Hypothalamus (tissue), 51 donors: ENCODE measurements at regions not wholly inside any gene's neighbourhood (a gene's known extent, or its start where the extent isn't known, plus 50 kb on each side); places are given as distances from the start of the nearest gene placed in this dataset.
A peak's percentile ranks its signal among the peaks of the same experiment; 100 is the strongest.

ENCODE experiments used
- DNase-seq, 51 donors: peaks; one replicate each; lab custom pipeline; 2025; lab: John Stamatoyannopoulos, UW

DNA sequence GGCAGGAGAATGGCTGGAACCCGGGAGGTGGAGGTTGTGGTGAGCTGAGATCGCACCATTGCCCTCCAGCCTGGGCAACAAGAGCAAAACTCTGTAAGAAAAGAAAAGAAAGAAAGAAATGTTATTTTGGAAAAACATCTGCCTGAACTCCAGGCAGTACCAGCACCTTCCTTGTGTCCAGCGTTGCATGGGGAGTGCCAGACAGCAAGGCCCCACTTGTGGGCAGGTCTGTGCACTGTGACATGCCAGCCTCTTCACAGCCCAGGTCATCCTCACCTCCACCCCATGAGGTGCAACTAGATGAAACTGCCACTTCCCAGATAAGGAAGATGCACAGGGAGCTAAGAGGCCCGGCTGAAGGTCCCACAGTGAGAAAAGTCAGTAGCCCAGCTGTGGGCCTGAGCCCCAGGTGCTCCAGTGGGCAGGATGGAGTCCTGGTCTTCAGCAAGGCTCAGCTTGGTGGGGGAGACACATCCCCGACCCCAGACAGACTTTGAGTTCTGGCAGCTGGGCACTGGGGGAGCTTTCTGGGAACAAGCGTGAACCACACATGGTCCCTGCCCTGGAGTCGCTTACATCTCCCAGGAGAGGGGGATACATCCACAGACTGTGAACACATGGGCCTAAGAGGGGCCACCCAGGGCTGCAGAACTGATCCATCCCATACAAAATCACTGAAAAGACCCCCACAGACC is 146.9 kb upstream of the IER5L start:
- DNase-seq, result no peak

DNA sequence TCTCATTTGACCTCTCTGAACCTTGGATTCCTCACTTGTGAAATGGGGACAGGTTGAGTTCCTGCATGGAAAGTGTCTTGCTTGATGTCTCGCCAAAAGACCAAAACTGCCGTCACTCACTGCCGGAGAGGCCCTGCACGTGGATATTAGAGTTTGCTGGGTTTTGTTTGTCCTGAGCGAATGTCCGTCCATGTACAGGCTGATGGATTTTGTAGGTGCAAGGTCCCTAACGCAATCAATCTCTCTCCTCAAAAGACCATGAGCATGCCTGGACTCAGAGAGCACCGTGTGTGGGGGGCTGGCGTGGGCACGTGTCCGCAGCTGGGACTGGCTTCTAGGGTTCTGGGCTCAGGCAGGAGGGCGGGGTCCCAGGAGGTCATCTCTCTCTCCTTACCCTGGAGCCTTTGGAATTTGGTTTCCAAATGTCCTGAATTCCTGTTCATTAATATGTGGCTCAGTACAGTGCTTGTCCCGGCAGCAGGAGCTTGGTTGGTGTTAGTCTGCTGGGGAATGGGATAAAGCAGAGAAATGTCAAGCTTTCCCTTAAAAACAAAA is 146.0 kb upstream of the IER5L start:
- DNase-seq, result no peak

DNA sequence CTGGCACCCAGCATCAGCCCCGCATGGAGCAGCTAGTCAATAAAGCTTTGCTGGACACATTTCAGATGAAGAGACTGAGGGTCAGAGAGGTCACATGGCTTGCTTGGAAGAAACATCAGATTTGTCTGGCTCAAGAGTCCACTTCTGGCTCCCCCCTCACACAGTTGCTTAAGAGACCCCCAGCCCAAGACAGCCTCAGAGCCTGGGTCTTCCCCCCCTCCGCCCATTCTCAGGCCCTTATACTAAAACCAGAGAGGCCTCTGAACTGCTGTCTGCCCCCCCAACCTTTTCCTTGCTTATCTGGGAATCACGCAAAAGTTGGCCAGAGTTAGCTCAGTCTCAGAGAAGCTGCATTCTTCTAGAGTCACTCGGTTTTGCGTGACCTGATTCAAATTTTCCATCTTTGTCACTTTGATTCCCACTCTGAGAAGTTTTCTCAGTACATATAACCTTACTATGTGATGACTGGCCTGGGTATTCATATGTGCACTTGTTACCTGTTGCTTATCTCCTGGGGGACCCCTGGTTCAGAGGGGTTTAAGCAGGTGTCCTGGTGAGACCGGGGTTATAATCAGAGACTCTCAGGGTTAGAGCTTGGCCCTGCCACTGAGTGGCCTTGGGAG is 145.4 kb upstream of the IER5L start:
- DNase-seq, result no peak

DNA sequence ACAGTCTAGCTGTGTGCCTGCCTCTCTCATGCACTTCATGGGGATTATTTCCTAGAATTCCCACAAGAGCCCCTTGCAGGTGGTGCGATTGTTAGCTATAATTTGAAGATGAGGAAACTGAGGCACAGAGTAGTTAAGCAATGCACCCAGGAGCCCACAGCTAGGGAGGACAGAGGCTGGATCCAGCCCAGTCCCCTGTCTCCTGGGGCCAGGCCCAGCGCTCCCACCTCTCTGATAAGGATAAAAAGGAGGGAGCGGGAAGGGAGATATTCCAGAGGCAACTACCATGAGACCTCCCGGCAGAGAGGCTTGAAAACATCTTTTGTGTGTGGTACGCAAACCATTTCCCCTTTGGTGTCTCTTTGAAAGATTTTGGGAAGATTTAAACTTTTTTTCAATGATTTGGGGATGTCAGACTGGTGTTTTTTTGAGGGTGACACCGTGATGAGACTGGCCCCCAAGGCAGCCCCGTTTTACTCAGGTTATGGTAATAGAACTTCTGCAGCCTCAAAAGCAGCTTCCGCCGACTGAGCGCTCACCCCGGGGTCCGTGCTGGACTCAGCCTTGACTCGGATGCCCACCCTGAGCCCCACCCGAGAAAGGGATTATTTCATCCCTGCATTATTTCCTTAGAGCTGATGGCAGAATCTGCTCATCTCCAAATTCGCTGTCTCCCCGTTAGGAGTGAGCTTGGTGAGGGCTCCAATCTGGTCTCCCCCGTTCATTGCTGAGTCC is 144.7 kb upstream of the IER5L start:
- no peak for DNase-seq

DNA sequence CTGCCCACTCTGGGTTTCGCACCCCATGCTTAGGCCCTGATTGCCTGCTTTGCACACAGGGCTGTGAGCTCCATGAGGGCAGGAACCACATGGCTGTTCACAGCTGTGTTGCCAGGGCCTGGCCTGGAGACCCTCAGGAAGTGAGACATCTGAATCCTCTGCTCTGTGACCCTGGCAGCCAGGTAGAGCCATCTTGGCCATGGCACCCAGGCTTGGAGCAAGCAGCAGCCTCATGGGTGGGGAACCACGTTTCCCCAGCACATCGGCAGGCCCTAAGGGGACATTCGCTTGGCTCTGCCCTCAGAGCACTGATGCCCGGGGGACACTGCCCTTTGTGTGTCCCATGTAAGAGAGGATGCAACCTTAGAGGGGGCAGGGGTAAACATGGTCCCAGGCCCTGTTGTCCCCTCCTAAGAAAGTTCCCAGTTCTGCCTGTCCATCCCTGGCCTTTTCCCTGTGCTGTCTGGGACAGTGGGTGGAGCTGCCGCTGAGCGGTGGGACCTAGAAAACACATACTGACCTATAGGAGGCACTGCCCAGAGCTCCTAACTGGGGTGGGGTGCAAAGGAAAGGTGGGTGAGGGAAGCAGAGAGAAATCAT is 144.1 kb upstream of the IER5L start:
- DNase-seq, result no peak

DNA sequence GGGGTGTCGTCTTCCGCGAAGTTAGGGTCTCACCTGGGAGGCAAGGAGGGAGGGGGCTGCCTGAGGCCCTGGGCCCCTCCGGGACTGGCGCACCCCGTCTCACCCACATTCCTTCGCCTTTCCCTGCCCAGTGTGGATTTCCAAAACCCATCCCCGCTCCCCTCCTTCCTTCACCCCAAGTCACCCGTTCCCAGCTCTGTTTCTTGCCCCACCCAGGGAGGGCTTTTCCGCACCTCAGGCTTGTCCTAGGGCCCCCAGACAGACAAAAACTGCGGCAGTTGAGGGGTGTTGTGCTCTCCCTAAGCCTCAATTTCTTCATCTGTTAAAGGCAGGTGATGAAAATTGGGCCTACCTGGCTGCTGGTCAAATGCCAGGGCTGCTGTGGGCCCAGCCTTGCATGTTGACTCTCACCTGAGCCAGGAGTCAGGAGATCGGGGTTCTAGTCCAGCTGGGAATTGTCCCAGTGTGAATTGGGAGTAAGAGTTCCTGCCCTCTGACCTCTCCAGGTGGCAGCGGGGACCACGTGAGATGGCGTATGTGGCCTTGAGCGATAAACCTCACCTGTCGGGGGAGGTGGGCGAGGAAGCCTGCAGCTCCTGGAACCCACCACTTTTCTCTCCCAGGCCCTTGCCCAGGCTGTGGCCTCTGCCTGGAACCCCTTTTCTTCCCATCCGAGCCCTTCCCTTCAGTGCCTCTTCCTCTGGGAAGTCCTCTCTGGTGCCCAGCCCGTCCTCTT is 143.4 kb upstream of the IER5L start:
- DNase-seq, result no peak

DNA sequence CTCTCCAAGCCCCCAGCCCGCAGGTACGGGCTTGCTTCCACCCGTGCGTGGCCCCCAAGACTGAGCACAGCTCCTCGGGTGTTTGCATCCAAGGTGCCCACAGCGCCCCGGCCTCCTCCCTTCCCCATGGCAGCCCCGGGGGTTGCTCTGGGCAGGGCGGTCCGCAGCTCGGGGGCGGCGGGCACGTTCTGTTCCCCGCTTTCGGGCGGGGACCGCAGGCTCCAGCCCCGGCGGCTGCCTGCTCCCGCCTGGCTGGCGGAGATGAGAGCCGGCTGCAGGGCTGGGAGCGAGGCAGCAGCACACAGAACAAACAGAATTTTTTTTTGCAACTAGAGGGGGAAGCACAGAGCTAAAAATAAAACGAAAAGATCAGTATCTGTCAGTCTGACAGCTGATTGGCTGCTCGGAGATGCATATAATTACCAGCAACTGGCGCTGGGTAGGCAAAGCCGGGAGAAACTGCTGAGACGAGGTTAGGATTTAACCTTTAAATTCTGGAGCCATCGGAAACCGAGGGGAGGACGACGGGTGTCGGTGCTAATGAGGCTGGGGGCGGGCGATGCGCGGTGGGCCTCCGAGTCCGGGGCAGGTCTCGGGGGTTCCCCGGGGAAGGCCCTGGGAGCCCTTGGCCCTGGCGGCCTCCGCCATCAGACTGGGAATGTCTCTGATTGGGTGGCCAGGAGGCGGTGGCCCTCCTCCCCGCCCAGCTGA is 142.7 kb upstream of the IER5L start:
- DNase-seq, result peak in 32 of 51 donors; percentile 21 to 76 (median 51)

DNA sequence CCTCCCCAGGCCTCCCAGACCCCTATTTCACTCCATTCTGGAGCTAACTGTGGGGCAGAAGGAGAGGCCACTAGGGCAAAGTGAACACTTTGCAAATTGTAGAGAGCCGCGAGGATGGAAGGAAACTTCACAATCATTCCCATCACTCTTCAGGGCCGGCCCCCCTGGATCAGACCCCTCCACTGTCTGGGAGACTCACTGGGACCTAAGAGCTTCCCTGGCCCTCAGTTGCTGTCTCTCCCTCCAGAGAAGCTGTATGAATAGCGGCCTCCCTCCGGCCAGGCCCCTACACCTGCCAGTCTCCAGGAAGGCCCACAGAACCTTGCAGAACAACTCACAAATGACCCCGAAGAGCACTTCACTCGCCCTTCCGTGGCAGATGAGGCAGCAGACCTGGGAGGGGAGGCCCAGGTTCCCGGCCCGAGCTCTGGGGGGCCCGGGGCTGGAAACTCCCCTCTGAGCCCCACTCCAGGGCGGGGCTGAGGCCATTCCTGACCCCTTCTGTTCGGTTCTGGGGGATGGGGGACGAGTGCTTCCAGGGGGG is 141.9 kb upstream of the IER5L start:
- no peak for DNase-seq

DNA sequence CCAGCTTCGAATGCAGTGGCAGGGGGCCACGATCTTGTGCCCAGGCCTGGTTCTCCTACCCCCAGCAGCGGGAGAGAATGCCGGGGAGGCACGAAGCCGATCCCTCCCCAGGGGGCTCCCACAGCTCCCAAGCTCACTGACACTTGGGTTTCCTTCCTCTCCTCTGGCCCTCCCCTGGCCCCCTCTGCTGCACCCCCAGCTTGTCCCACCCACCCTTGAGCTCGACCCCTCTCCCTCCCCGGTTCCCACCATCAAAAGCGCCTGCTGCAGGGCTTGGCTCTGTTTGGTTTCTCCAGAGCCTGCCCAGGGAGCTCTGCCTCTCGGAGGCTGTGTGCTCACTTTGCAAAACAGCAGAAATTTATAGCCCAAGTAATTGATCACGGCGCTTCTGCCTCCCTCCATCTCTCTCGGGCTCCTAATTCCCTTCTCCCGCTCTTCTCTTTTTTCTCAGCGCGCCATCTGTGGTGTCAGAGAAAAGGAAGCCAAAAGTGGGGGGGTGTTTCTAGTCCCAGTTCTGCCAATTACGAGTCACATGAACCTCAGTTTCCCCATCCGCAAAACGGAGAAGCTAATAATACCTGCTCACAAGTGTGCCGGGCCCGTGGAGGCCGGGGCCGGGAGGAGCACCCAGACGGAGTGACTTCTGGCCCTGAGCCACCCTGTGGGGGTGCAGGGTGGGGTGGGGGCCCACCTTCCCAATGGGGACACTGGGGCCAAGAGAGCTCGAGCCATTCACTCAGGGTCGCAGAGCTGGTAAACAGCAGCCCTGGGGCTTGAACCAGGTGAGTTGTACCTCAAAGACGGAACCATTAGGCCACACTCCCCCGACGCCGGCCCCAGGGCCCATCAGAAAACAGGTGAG is 141.2 kb upstream of the IER5L start:
- DNase-seq, result no peak

DNA sequence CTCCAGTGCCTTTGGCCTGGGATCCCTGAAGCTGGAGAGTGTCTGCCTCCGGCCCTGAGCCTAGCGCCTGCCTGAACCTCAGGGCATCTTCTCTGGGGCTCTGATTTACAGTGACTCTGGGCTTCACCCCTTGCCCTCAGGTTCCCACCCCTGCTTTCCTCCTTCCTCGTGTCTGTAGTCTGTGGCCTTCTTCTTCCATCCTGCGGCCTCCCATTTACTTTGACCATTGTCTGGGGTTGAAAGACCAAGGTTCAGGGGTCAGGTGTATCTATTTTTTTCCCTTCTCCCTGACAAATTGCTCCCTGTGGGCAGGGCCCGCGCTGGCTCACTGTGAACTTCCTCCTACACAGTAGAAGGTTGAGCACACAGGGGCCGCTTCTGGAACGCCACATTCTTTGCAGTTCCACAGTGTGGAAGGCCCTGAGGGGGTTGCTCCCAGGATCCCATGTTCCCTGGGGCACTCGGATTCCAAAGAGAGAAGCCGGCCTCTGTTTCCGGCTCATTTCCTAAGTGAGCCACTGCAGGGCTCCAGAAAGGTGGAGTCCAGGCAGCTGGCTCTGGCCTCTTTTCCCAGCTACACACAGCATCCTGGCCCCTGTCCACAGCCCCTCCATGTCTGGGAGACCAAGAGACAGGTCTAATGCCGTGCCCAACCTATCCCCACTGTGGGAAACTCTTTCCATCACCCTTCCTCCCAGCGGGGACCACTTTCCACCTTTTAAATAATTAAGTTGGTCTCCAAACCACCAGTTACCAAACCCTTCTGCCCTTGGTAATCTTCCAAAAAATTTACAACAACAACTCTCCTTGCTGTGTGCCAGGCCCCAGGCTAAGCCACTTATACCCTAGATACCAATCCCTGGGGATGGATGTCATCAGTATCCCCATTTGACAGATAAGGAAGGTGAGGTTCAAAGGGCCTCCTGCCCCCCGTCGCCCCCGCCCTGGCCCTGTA is 140.3 kb upstream of the IER5L start:
- DNase-seq, result no peak

DNA sequence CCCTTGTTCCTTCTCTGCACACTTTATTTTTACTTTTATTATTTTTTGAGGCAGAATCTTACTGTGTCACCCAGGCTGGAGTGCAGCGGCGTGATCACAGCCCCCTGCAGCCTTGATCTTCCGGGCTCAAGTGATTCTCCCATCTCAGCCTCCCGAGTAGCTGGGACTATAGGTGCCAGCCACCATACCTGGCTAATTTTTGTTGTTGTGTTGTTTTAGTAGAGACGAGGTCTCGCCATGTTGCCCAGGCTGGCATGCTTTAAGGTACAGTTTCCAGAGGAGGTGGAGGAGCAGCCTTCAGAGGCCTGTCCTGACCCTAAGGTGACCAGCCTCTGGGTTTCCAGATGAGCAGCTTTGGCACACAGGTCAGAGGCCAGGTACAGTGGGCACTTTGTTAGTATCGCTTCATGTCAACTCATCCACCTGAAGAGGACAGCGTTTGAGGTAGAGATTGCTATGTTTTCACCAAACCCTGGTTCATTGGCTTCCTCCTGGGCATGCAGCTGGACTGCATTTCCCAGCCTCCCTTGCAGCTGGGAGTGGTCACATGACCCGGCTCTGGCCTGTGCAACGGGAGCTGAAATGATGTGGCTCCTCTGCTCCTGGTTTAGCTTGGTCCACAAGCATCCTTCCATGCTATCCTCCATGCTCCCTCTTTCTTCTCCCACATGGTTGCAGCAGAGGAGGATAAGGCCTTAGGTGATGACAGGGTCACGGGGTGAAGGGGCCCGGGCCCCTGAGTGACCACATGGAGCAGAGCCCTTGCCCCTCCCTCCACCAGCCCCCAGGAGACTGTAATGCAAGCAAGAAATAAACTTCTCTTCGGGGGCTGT is 139.3 kb upstream of the IER5L start:
- peak in 14 of 51 donors; percentile 23 to 42 (median 35) for DNase-seq

DNA sequence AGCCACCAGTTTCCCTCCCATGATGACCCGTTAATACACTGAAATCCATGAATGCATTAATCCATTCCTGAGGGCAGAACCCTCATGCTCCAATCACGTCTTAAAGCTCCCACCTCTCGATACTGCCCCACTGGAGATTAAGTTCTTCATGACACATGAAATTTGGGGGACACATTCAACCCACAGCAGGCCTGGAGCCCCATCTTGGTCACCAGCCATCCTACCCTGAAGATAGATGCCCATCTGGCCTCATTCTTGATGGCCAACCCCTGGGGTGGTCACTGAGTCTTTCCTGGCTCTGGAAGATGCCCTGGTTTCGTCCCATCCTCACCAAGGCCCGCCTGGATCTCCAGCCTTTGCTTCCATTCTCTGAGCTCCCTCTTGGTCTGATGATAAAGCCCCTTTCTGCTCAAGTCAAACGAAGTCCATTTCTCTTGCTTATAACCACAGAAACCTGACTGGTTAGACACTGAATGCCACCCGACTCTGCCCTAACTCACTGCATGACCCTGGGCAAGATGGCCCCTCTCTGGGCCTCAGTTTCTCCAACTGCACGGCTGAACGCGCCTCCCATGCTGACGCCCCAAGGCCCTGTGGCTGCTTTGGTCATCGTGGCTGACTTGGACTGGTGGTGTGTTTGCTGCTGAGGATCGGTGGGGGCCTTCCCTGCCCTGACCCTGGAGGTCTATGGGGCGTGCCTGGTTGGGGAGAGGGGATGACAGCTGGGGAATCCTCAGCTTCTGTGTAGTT is 138.4 kb upstream of the IER5L start:
- no peak for DNase-seq

DNA sequence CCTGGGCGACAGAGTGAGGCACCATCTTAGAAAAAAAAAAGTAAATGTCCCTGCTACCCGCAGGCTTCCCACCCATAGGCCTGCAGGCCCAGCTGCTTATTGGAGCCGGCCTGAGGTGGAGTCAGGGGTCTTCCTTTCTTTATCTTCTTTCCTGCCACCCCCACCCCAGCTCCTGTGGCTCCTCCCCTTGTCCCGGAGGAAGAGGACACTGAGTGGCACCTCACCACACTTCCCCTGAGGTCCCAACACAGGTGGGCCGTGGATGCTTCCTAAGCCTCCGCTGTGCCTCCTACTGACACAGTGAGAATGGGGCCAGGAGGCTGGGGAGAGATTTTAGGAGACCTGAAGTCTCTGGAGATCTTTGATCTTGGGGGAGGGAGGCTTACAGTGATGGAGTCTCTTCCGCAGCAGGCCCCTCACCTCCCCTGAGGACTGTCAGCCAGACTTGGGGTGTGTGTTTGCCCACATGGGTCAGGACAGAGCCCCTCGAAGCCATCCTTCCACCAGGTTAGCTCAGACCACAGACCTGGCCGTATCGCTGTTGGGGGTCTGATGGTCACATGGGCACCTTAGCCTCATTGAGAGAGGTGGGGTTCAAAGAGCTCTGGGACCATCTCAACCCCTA is 135.4 kb upstream of the IER5L start:
- DNase-seq, result no peak

DNA sequence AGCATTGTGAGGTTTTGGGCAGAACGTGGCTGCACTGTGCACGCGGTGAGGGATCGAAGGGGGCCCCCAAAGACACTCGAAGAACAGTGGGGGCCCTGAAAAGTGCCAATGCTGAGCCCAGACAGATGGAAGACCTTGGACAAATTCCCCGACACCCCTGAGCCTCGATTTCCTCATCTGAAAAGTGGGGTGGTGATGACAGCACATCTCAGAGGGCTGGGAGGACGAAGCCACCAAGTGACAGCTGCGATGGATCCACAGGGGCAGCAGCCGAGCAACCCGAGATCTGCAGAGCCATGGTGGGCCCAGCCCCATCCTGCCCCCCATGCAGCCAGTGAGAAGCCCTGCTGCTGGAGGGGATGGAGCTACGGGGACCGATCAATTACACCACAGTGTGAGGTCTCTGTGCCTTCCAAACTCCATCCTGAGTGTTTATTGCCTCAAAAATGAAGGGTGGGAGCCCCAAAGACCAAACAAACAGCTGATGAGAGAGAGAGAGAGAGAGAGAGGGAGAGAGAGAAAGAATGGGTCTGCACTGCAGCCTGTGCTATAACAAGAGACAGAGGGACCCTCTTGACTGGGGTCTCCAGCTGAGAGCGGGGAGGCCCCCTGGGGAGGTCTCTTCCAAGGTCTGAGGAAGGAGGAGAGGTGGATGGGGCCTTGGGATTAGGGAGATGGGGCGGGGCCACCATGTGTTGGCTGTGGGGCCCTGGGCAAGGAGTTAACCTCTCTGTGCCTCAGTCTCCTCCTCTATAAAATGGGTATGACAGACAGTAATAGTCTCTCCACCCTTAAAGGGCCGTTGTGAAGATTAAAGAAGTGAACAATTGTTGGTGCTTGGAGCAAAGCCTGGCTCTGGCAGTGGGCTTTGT is 134.4 kb upstream of the IER5L start:
- no peak for DNase-seq
